Heart left ventricle (tissue), 16 donors: ENCODE measurements at regions not wholly inside any gene's neighbourhood (a gene's known extent, or its start where the extent isn't known, plus 50 kb on each side); places are given as distances from the start of the nearest gene placed in this dataset.

ENCODE experiments used
- ATAC-seq, 4 donors: fragments of 200-7000 bp; cut with Tn5 transposase; one replicate each; pipeline ENCODE4 v1.9.1; 2020 to 2022; ENCODE audit warnings: moderate library complexity in 4 of 4, mild to moderate bottlenecking in 3 of 4, moderate number of reproducible peaks in 1 of 4
- DNase-seq, 5 donors: peaks; one replicate each; pipeline ENCODE4 v3.0.0-alpha.2; 2020
- H3K27ac ChIP-seq, 12 donors: fragments of 200-600 bp; sonication (generic) in 4 of 12; one replicate each; pipeline versions ENCODE4 v1.5.0 to v1.8.0; 2016 to 2022; ENCODE audit warnings: mild to moderate bottlenecking in 2 of 12
- H3K27me3 ChIP-seq, 9 donors: fragments of 200-600 bp; sonication (generic) in 2 of 9; one replicate each; pipeline versions ENCODE4 v1.5.1 to v1.8.0; 2016 to 2022; ENCODE audit warnings: mild to moderate bottlenecking in 3 of 9
- H3K36me3 ChIP-seq, 9 donors: fragments of 200-600 bp; sonication (generic) in 2 of 9; one replicate each; pipeline versions ENCODE4 v1.5.0 to v1.8.0; 2018 to 2022; ENCODE audit warnings: mild to moderate bottlenecking in 2 of 9
- H3K4me1 ChIP-seq, 12 donors: fragments of 200-600 bp; sonication (generic) in 4 of 12; one replicate each; pipeline versions ENCODE4 v1.5.0 to v1.8.0; 2016 to 2022; ENCODE audit warnings: mild to moderate bottlenecking in 3 of 12
- H3K4me3 ChIP-seq, 12 donors: fragments of 200-600 bp; sonication (generic) in 4 of 12; one replicate each; pipeline versions ENCODE4 v1.5.0 to v1.8.0; 2017 to 2022; ENCODE audit warnings: mild to moderate bottlenecking in 9 of 12, moderate library complexity in 4 of 12
- H3K9me3 ChIP-seq, 12 donors: fragments of 200-600 bp; sonication (generic) in 4 of 12; one replicate each; pipeline versions ENCODE4 v1.5.0 to v1.8.0; 2016 to 2022; ENCODE audit warnings: mild to moderate bottlenecking in 1 of 12
- CTCF ChIP-seq, 12 donors: fragments of 200-600 bp; sonication (generic) in 4 of 12; IDR thresholded peaks; one replicate each; pipeline versions ENCODE4 v1.5.0 to v1.8.0; 2018 to 2022; ENCODE audit warnings: antibody characterized with exemption in 12 of 12, mild to moderate bottlenecking in 5 of 12
- POLR2A ChIP-seq, 2 donors: fragments of 450-650 bp; IDR thresholded peaks; one replicate each; pipeline ENCODE4 v1.6.1; 2017; ENCODE audit warnings: antibody characterized with exemption in 2 of 2, mild to moderate bottlenecking in 2 of 2, moderate library complexity in 2 of 2
- WGBS, 4 donors: extraction: QIAGEN DNeasy Blood & Tissue Kit in 2 of 4; methylation state at CpG; one replicate each; pipeline versions ENCODE4 v1.1.5 to v1.1.7; 2013 to 2018; 5-methylcytosine and 5-hydroxymethylcytosine counted together
- intact Hi-C, 10 donors: fragments of 100-400 bp; cut with DNase I; formaldehyde crosslinking; loops; one replicate each; pipeline versions ENCODE4 v1.11.1 to v1.14.2; 2022
- donor health status: ischemic (EF 13 %, LVEDD 7.1; RV severe dilation, severe dysfunction).
- donor health status: healthy with polysubstance abuse.
- donor health status: DM: no; HTN: yes; CAD: no.
- donor health status: DM: no; HTN: no; CAD: no.
- donor health status: ischemic (EF 25% LVEDD 6.9; RV normal size, moderate dysfunction).
- donor health status: ischemic (EF 25% LVEDD 5.7; RV mildly dilated, moderate dysfunction).
- donor health status: healthy.
- donor health status: DM: yes; HTN: yes; CAD: no.
- donor health status: ischemic (EF 35%, LVEDD 5.7; RV mildly dilated, moderate dysfunction).
- donor health status: nonischemic (EF 11% LVEDD 7.7; RV severe dilation, severe dysfunction).
- donor health status: DM: yes; HTN: yes; CAD: no.
- donor health status: PGD.
- donor health status: ischemic (EF 29% LVEDD 5.4; RV normal size, mild dysfunction).
- donor health status: nonischemic (EF 23%, LVEDD 6.1; RV moderate dilation, normal function).

- TF ChIP-seq POLR2A (IDR thresholded peaks at IDR 0.05) (no peak), CTCF (IDR thresholded peaks at IDR 0.05) (no peak)
- H3K36me3 ChIP-seq = no peaks in the 10 kb centered on the region
- H3K4me3 ChIP-seq = no peak overlapping the region
- intact Hi-C loops = no loop called here
- peaks cover 0 to 8% (median 0%) of the 10 kb centered on the region in 12 donors for H3K4me1 ChIP-seq
- H3K27ac ChIP-seq = no peak overlapping the region
- no peaks in the 10 kb centered on the region for H3K9me3 ChIP-seq
- H3K27me3 ChIP-seq = no peaks in the 10 kb centered on the region
- ATAC-seq (no peak), DNase-seq (no peak)
- WGBS, 4 donors = 82 to 89% (median 88%) methylated on average over 6 of the region's 6 CpGs
Observed at GRCh38 chr21:34279285-34279684, 84.5 kb upstream of the KCNE2 start.

GRCh38 chr21:34279883-34280282 is 83.9 kb upstream of the KCNE2 start:
- no peak for DNase-seq
- H3K27me3 ChIP-seq = no peaks in the 10 kb centered on the region
- H3K4me1 ChIP-seq = peaks cover 0 to 8% (median 0%) of the 10 kb centered on the region in 12 donors
- H3K36me3 ChIP-seq = no peaks in the 10 kb centered on the region
- intact Hi-C loops = loop anchor here in 1 of 10 donors (5.0 kb wide), 1 partner anchor 47 kb away; no protein-coding TSS in a partner anchor
- H3K27ac ChIP-seq = no peak overlapping the region
- H3K9me3 ChIP-seq = no peaks in the 10 kb centered on the region
- H3K4me3 ChIP-seq = no peak overlapping the region
- TF ChIP-seq POLR2A (IDR thresholded peaks at IDR 0.05) (no peak), CTCF (IDR thresholded peaks at IDR 0.05) (no peak)
- 81 to 84% (median 82%) methylated on average over 3 of the region's 3 CpGs for WGBS, 4 donors
- ATAC-seq = no peak

GRCh38 chr21:34280389-34280795 is 83.4 kb upstream of the KCNE2 start:
- DNase-seq (peak in 2 of 5 donors; percentile 32 to 50), ATAC-seq (peak; percentile 64 to 73 (median 71))
- intact Hi-C loops = loop anchor here in 1 of 10 donors (5.0 kb wide), 1 partner anchor 47 kb away; no protein-coding TSS in a partner anchor
- H3K4me3 ChIP-seq = no peak overlapping the region
- H3K36me3 ChIP-seq = no peaks in the 10 kb centered on the region
- 55 to 75% (median 67%) methylated on average over 6 of the region's 6 CpGs for WGBS, 4 donors
- peaks cover 0 to 8% (median 0%) of the 10 kb centered on the region in 12 donors for H3K4me1 ChIP-seq
- TF ChIP-seq POLR2A (IDR thresholded peaks at IDR 0.05) (no peak), CTCF (IDR thresholded peaks at IDR 0.05) (no peak)
- H3K9me3 ChIP-seq = no peaks in the 10 kb centered on the region
- H3K27me3 ChIP-seq = no peaks in the 10 kb centered on the region
- H3K27ac ChIP-seq = no peak overlapping the region

- Histone ChIP-seq H3K27me3 (no peaks in the 10 kb centered on the region), H3K4me3 (no peak overlapping the region), H3K36me3 (no peaks in the 10 kb centered on the region), H3K27ac (no peak overlapping the region), H3K4me1 (peaks cover 0 to 8% (median 0%) of the 10 kb centered on the region in 12 donors), H3K9me3 (peaks cover 0 to 2% (median 0%) of the 10 kb centered on the region in 12 donors)
- 80 to 90% (median 87%) methylated on average over 9 of the region's 9 CpGs for WGBS, 4 donors
- no peak for TF ChIP-seq CTCF (IDR thresholded peaks at IDR 0.05)
- TF ChIP-seq POLR2A (IDR thresholded peaks at IDR 0.05) = no peak
- intact Hi-C loops = loop anchor here in 1 of 10 donors (5.0 kb wide), 1 partner anchor 46 kb away; no protein-coding TSS in a partner anchor
- ATAC-seq (peak in 3 of 4 donors; percentile 52 to 85 (median 70)), DNase-seq (peak in 3 of 5 donors; percentile 44 to 64 (median 63))
Observed at GRCh38 chr21:34280959-34281358, 82.8 kb upstream of the KCNE2 start.
